HepG2 (cell line): ENCODE measurements at regions not wholly inside any gene's neighbourhood (a gene's known extent, or its start where the extent isn't known, plus 50 kb on each side); places are given as distances from the start of the nearest gene placed in this dataset.

ENCODE experiments used
- ATAC-seq: fragments of 200-7000 bp; cut with Tn5 transposase; 3 replicates; pipeline ENCODE4 v1.9.1; 2020; ENCODE audit warnings: mild to moderate bottlenecking, moderate library complexity
- BruUV-seq: library from RNA; stranded (reverse); fragments of 400-500 nt; replicated peaks from 2 replicates; lab custom pipeline; 2021; lab: Mats Ljungman, UMichigan
- CTCF ChIA-PET: fragments of 300-600 bp; formaldehyde crosslinking; extraction: SDS; loops from one replicate; lab custom pipeline; 2021; ENCODE audit warnings: low total read pairs, inconsistent platforms, low intra/inter-chr PET ratio; lab: Yijun Ruan, JAX
- POLR2A ChIA-PET: fragments of 350-600 bp; sonication (Branson Sonifier 250); formaldehyde crosslinking; loops from one replicate; lab custom pipeline; 2020; ENCODE audit warnings: antibody characterized with exemption, inconsistent platforms; lab: Yijun Ruan, JAX
- DNase-seq: peaks from one replicate; pipeline ENCODE4 v3.0.0-alpha.2; 2015; ENCODE audit warnings: low spot score
- FAIRE-seq: peaks from 3 replicates; lab custom pipeline; 2011; peaks lifted over from hg19 to GRCh38; lab: Jason Lieb, UNC
- H2AFZ ChIP-seq: one replicate; pipeline ENCODE4 v1.6.1; 2011; ENCODE audit warnings: low read length, inconsistent platforms
- H3K27ac ChIP-seq: fragments of 300-600 bp; 3 replicates; pipeline ENCODE4 v1.8.0; 2011; ENCODE audit warnings: mixed run types, mild to moderate bottlenecking, mixed read lengths, low read length, inconsistent platforms; ENCODE audit not compliant: insufficient read depth; ENCODE audit errors: extremely low read length
- H3K27me3 ChIP-seq, 2 experiments: fragments of 200-600 bp in 1 of 2; 2 replicates in 1 of 2; 3 replicates in 1 of 2; pipeline versions ENCODE4 v1.6.0 to v1.8.0; 2011; ENCODE audit warnings: low read length in 2 of 2, mild to moderate bottlenecking in 2 of 2, moderate library complexity in 2 of 2, inconsistent platforms in 1 of 2; ENCODE audit not compliant: insufficient read depth in 2 of 2, control insufficient read depth in 1 of 2
- H3K36me3 ChIP-seq, 2 experiments: fragments of 200-600 bp in 1 of 2; replicated peaks in 1 of 2; 2 replicates in 1 of 2; 3 replicates in 1 of 2; pipeline versions ENCODE4 v1.5.1 to v1.8.0; 2011; ENCODE audit warnings: low read length in 2 of 2, inconsistent platforms in 1 of 2; ENCODE audit not compliant: insufficient read depth in 2 of 2, control insufficient read depth in 1 of 2
- H3K4me1 ChIP-seq: 2 replicates; pipeline ENCODE4 v1.5.1; 2012; ENCODE audit warnings: low read length, inconsistent platforms; ENCODE audit not compliant: insufficient read depth
- H3K4me2 ChIP-seq: 2 replicates; pipeline ENCODE4 v1.6.0; 2011; ENCODE audit warnings: low read depth, low read length, inconsistent platforms
- H3K4me3 ChIP-seq, 3 experiments: fragments of 200-600 bp in 1 of 3; sonication (generic), shearing (Covaris generic) in 1 of 3; replicated peaks in 1 of 3; 2 replicates each; pipeline ENCODE4 v1.5.1; 2011 to 2016; ENCODE audit warnings: low read length in 3 of 3, inconsistent platforms in 2 of 3, low read depth in 2 of 3, mild to moderate bottlenecking in 2 of 3, control low read depth in 1 of 3, mixed read lengths in 1 of 3; ENCODE audit not compliant: insufficient read depth in 1 of 3
- H3K79me2 ChIP-seq: one replicate; pipeline ENCODE4 v1.6.1; 2011; ENCODE audit warnings: low read length, inconsistent platforms; ENCODE audit not compliant: insufficient read depth
- H3K9ac ChIP-seq: 2 replicates; pipeline ENCODE4 v1.6.0; 2011; ENCODE audit warnings: mild to moderate bottlenecking, low read depth, low read length, inconsistent platforms; ENCODE audit not compliant: insufficient read depth
- H3K9me3 ChIP-seq: 2 replicates; pipeline ENCODE4 v1.5.1; 2012; ENCODE audit warnings: mild to moderate bottlenecking, low read length
- H4K20me1 ChIP-seq: 2 replicates; pipeline ENCODE4 v1.6.0; 2011; ENCODE audit warnings: inconsistent platforms, mild to moderate bottlenecking, low read length, moderate library complexity; ENCODE audit not compliant: insufficient read depth
- ATF4 ChIP-seq, 2 experiments: fragments of 450-650 bp in 1 of 2; sonication (generic) in 1 of 2; formaldehyde crosslinking; IDR thresholded peaks; 2 replicates each; pipeline versions ENCODE4 v1.5.0 to v1.8.0; 2020 to 2022; ENCODE audit warnings: mild to moderate bottlenecking in 1 of 2, missing genetic modification reagents in 1 of 2
- CEBPB ChIP-seq: IDR thresholded peaks from 2 replicates; pipeline ENCODE4 v1.6.1; 2011; ENCODE audit warnings: low read depth, low read length, improper control_type of control experiment, borderline replicate concordance
- E2F1 ChIP-seq: sonication (generic); formaldehyde crosslinking; IDR thresholded peaks from 2 replicates; pipeline ENCODE4 v1.5.0; 2020; ENCODE audit warnings: missing genetic modification reagents
- FOSL2 ChIP-seq: sonication (generic); formaldehyde crosslinking; IDR thresholded peaks from 2 replicates; pipeline ENCODE4 v1.4.0; 2020; ENCODE audit warnings: missing genetic modification reagents
- HOXA7 ChIP-seq: sonication (generic); formaldehyde crosslinking; IDR thresholded peaks from 2 replicates; pipeline ENCODE4 v1.8.1; 2022; ENCODE audit warnings: mild to moderate bottlenecking, missing genetic modification reagents, moderate library complexity
- KDM6A ChIP-seq: IDR thresholded peaks from 2 replicates; pipeline ENCODE4 v1.6.1; 2016; ENCODE audit warnings: low read depth
- SIX1 ChIP-seq: sonication (generic); formaldehyde crosslinking; IDR thresholded peaks from 2 replicates; pipeline ENCODE4 v1.4.0; 2020; ENCODE audit warnings: missing genetic modification reagents, borderline replicate concordance
- ZIK1 ChIP-seq: sonication (generic); formaldehyde crosslinking; IDR thresholded peaks from 2 replicates; pipeline ENCODE4 v1.5.0; 2020; ENCODE audit warnings: mild to moderate bottlenecking, low read depth, missing genetic modification reagents, borderline replicate concordance
- ZMYM4 ChIP-seq: sonication (generic); formaldehyde crosslinking; IDR thresholded peaks from 2 replicates; pipeline ENCODE4 v1.8.1; 2023; ENCODE audit warnings: mild to moderate bottlenecking, missing genetic modification reagents
- WGBS: methylation state at CpG from one replicate; pipeline ENCODE4 v1.1.6; 2017; ENCODE audit warnings: low lambda C conversion rate; 5-methylcytosine and 5-hydroxymethylcytosine counted together
- in situ Hi-C: cut with HindIII; loops from 2 replicates; pipeline ENCODE4 v1.10.0; 2017; ENCODE audit warnings: low pct_unique_long_range_greater_than_20kb; ENCODE audit not compliant: extremely low pct_ligation_motif_present
- intact Hi-C: fragments of 100-400 bp; cut with micrococcal nuclease; formaldehyde crosslinking; loops from one replicate; pipeline ENCODE4 v1.10.0; 2022; ENCODE audit not compliant: unreplicated experiment

GRCh38 chr6:19731282-19731681, 105.9 kb upstream of the ID4 start (continued):
- TF ChIP-seq FOSL2 (CRISPR knock-in tag) = peak; percentile 86
- TF ChIP-seq ZIK1 (CRISPR knock-in tag) = no peak
- peak in 1 of 2 experiments; percentile 93; a peak in 2 of 4 replicates for TF ChIP-seq ATF4 (CRISPR knock-in tag; IDR thresholded peaks at IDR 0.05)
- TF ChIP-seq CEBPB = 0 out of 2 replicates have a peak, but pooled peaks have one; percentile 7
- TF ChIP-seq KDM6A (CRISPR knock-in tag) = no peak

GRCh38 chr6:19734061-19734460, 103.1 kb upstream of the ID4 start:
- H2AFZ ChIP-seq = no peak overlapping the region
- H3K4me1 ChIP-seq = no peaks in the 10 kb centered on the region
- no peak overlapping the region for H3K4me3 ChIP-seq
- in situ Hi-C loops (no loop called here), intact Hi-C loops (no loop called here)
- 15% methylated on average over 15 of the region's 15 CpGs for WGBS
- H3K27me3 ChIP-seq = peaks cover 0 to 13% of the 10 kb centered on the region in 2 experiments; a peak in 2 of 5 replicates
- FAIRE-seq (no peak), DNase-seq (no peak)
- no peak overlapping the region for H3K4me2 ChIP-seq
- H3K9me3 ChIP-seq = no peaks in the 10 kb centered on the region
- no peak overlapping the region for H3K27ac ChIP-seq
- no peaks in the 10 kb centered on the region for H3K36me3 ChIP-seq
- H3K79me2 ChIP-seq = no peaks in the 10 kb centered on the region
- TF ChIP-seq E2F1 (no peak), SIX1 (no peak), ZMYM4 (CRISPR knock-in tag) (no peak), HOXA7 (CRISPR knock-in tag) (no peak)
- TF ChIP-seq, all 625 proteins: peak for 0
- ATAC-seq = no peak
- ChIA-PET POLR2A (no interaction called here), CTCF (no interaction called here)
- no peak overlapping the region for H3K9ac ChIP-seq
- no TSS peak for BruUV-seq
- no peaks in the 10 kb centered on the region for H4K20me1 ChIP-seq
